ENCODE measurements at regions not wholly inside any gene's neighbourhood (a gene's known extent, or its start where the extent isn't known, plus 50 kb on each side); places are given as distances from the start of the nearest gene placed in this dataset.
"Not testable (repeated sequence)": the region's sequence is repeated elsewhere in the genome, so short reads cannot be mapped to it uniquely, and the experiment has no call there.

GRCh38 chr15:89018207-89018606, 70.0 kb upstream of the ABHD2 start:
- H4K20me1 ChIP-seq (ENCODE audit: insufficient read depth, low read length): no peaks in the 10 kb centered on the region
- no peak overlapping the region for H2AFZ ChIP-seq (ENCODE audit: low read length)
- no peaks in the 10 kb centered on the region for H3K9me2 ChIP-seq (ENCODE audit: low read depth, low read length)
- no peak overlapping the region for H3K9ac ChIP-seq (ENCODE audit: low read length)
- H3K36me3 ChIP-seq (ENCODE audit: insufficient read depth, low read length): no peaks in the 10 kb centered on the region; the same call in 1 of the 2 replicates
- H3K4me2 ChIP-seq (ENCODE audit: low read length): no peak overlapping the region
- peaks cover 7% of the 10 kb centered on the region; the same call in 1 of the 2 replicates for H3K27me3 ChIP-seq (ENCODE audit: insufficient read depth, low read length)
- H3K4me1 ChIP-seq (ENCODE audit: insufficient read depth, low read length, severe bottlenecking): peaks cover 8% of the 10 kb centered on the region
- H3K27ac ChIP-seq (ENCODE audit: low read depth, low read length, poor library complexity, severe bottlenecking): no peak overlapping the region
- H3K4me3 ChIP-seq (ENCODE audit: low read depth, low read length, poor library complexity, severe bottlenecking): no peak overlapping the region
- no peaks in the 10 kb centered on the region for H3K79me2 ChIP-seq (ENCODE audit: insufficient read depth, low read length)
- no peaks in the 10 kb centered on the region for H3F3A ChIP-seq (ENCODE audit: insufficient read depth, low read length)
- H3K9me3 ChIP-seq (ENCODE audit: low read length): peaks cover 4% of the 10 kb centered on the region
- TF ChIP-seq EZH2 (IDR thresholded peaks at IDR 0.05; ENCODE audit: borderline replicate concordance, low read length) (no peak), CTCF (IDR thresholded peaks at IDR 0.05; ENCODE audit: low read length) (no peak)

GRCh38 chr15:89019436-89019835, 68.8 kb upstream of the ABHD2 start:
- Histone ChIP-seq H3K9ac (ENCODE audit: low read length) (no peak overlapping the region), H3K9me2 (ENCODE audit: low read depth, low read length) (no peaks in the 10 kb centered on the region), H3K36me3 (ENCODE audit: insufficient read depth, low read length) (no peaks in the 10 kb centered on the region), H3K9me3 (ENCODE audit: low read length) (peaks cover 4% of the 10 kb centered on the region), H3F3A (ENCODE audit: insufficient read depth, low read length) (no peaks in the 10 kb centered on the region), H3K4me3 (ENCODE audit: low read depth, low read length, poor library complexity, severe bottlenecking) (no peak overlapping the region), H3K27ac (ENCODE audit: low read depth, low read length, poor library complexity, severe bottlenecking) (no peak overlapping the region), H3K4me1 (ENCODE audit: insufficient read depth, low read length, severe bottlenecking) (peaks cover 8% of the 10 kb centered on the region), H3K4me2 (ENCODE audit: low read length) (no peak overlapping the region), H3K79me2 (ENCODE audit: insufficient read depth, low read length) (no peaks in the 10 kb centered on the region), H4K20me1 (ENCODE audit: insufficient read depth, low read length) (no peaks in the 10 kb centered on the region), H3K27me3 (ENCODE audit: insufficient read depth, low read length) (peaks cover 7% of the 10 kb centered on the region; the same call in 1 of the 2 replicates), H2AFZ (ENCODE audit: low read length) (no peak overlapping the region)
- TF ChIP-seq CTCF (IDR thresholded peaks at IDR 0.05; ENCODE audit: low read length): no peak
- no peak for TF ChIP-seq EZH2 (IDR thresholded peaks at IDR 0.05; ENCODE audit: borderline replicate concordance, low read length)

GRCh38 chr15:89021224-89021623, 67.0 kb upstream of the ABHD2 start:
- no peaks in the 10 kb centered on the region for H3K36me3 ChIP-seq (ENCODE audit: insufficient read depth, low read length)
- H4K20me1 ChIP-seq (ENCODE audit: insufficient read depth, low read length): no peaks in the 10 kb centered on the region
- H3K27ac ChIP-seq (ENCODE audit: low read depth, low read length, poor library complexity, severe bottlenecking): no peak overlapping the region
- peaks cover 8% of the 10 kb centered on the region for H3K4me1 ChIP-seq (ENCODE audit: insufficient read depth, low read length, severe bottlenecking)
- no peaks in the 10 kb centered on the region for H3K9me2 ChIP-seq (ENCODE audit: low read depth, low read length)
- H3F3A ChIP-seq (ENCODE audit: insufficient read depth, low read length): no peaks in the 10 kb centered on the region
- peaks cover 2% of the 10 kb centered on the region; the same call in 1 of the 2 replicates for H3K9me3 ChIP-seq (ENCODE audit: low read length)
- H3K27me3 ChIP-seq (ENCODE audit: insufficient read depth, low read length): peaks cover 3% of the 10 kb centered on the region; the same call in 1 of the 2 replicates
- no peak overlapping the region for H3K9ac ChIP-seq (ENCODE audit: low read length)
- no peak overlapping the region for H2AFZ ChIP-seq (ENCODE audit: low read length)
- H3K4me3 ChIP-seq (ENCODE audit: low read depth, low read length, poor library complexity, severe bottlenecking): no peak overlapping the region
- H3K4me2 ChIP-seq (ENCODE audit: low read length): no peak overlapping the region
- TF ChIP-seq EZH2 (IDR thresholded peaks at IDR 0.05; ENCODE audit: borderline replicate concordance, low read length) (no peak), CTCF (IDR thresholded peaks at IDR 0.05; ENCODE audit: low read length) (no peak)
- no peaks in the 10 kb centered on the region for H3K79me2 ChIP-seq (ENCODE audit: insufficient read depth, low read length)

- H3K79me2 ChIP-seq (ENCODE audit: insufficient read depth, low read length); H3K27me3 ChIP-seq (ENCODE audit: insufficient read depth, low read length); H4K20me1 ChIP-seq (ENCODE audit: insufficient read depth, low read length); H3K9me2 ChIP-seq (ENCODE audit: low read depth, low read length); H3F3A ChIP-seq (ENCODE audit: insufficient read depth, low read length); H3K9ac ChIP-seq (ENCODE audit: low read length); H3K27ac ChIP-seq (ENCODE audit: low read depth, low read length, poor library complexity, severe bottlenecking); H3K36me3 ChIP-seq (ENCODE audit: insufficient read depth, low read length); H3K4me1 ChIP-seq (ENCODE audit: insufficient read depth, low read length, severe bottlenecking); H2AFZ ChIP-seq (ENCODE audit: low read length); H3K4me2 ChIP-seq (ENCODE audit: low read length); H3K4me3 ChIP-seq (ENCODE audit: low read depth, low read length, poor library complexity, severe bottlenecking); H3K9me3 ChIP-seq (ENCODE audit: low read length): not testable (repeated sequence)
Observed at GRCh38 chr15:89021886-89022285, 66.4 kb upstream of the ABHD2 start.
